PFSK-1 (cell line): ENCODE measurements at regions not wholly inside any gene's neighbourhood (a gene's known extent, or its start where the extent isn't known, plus 50 kb on each side); places are given as distances from the start of the nearest gene placed in this dataset.

Experiments
- POLR2AphosphoS5 ChIP-seq: IDR thresholded peaks from 2 replicates; pipeline ENCODE4 v1.6.1; 2012; ENCODE audit warnings: low read depth, mild to moderate bottlenecking, control low read depth, low read length, moderate library complexity
- SIN3A ChIP-seq: IDR thresholded peaks from 2 replicates; pipeline ENCODE4 v1.6.1; 2012; ENCODE audit warnings: mild to moderate bottlenecking, low read length, moderate library complexity, borderline replicate concordance; ENCODE audit not compliant: insufficient read depth
- TAF1 ChIP-seq: IDR thresholded peaks from 2 replicates; pipeline ENCODE4 v1.6.1; 2012; ENCODE audit warnings: low read length, control low read depth, borderline replicate concordance; ENCODE audit not compliant: insufficient read depth

DNA sequence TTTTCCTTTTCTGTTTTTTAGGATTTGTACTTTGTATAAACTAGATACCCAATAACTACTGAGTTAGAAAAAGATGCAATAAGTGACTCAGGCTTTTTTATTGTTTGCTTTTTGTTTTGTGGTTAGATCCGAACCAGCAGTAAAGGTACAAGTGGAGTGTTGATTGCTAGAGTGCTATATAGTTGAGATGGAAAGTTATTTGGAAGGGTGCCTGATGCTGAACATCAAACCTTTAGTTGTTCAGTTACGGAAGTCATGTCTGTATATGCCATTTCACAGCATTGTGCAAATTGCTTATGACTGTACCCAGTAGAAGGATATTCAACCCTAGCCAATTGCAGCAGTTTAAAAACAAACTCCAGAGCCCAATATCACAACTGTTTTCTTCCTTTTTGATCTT, 285.1 kb downstream of the MAT2B start:
- TF ChIP-seq TAF1 (no peak), POLR2AphosphoS5 (no peak), SIN3A (no peak)
